Fibroblast of lung (primary cell): ENCODE measurements at regions not wholly inside any gene's neighbourhood (a gene's known extent, or its start where the extent isn't known, plus 50 kb on each side); places are given as distances from the start of the nearest gene placed in this dataset.

Experiments
- DNase-seq, 2 donors: peaks; one replicate each; pipeline versions ENCODE4 v3.0.0 to v3.0.0-alpha.2; 2010; ENCODE audit warnings: low read depth in 2 of 2
- H2AFZ ChIP-seq: 2 replicates; pipeline ENCODE4 v1.5.1; 2012; ENCODE audit warnings: low read length, control low read depth, inconsistent platforms
- H3K27ac ChIP-seq: 2 replicates; pipeline ENCODE4 v1.5.1; 2011; ENCODE audit warnings: low read length, control low read depth; ENCODE audit not compliant: insufficient read depth
- H3K27me3 ChIP-seq: 2 replicates; pipeline ENCODE4 v1.5.1; 2011; ENCODE audit warnings: mild to moderate bottlenecking, low read length; ENCODE audit not compliant: control insufficient read depth, insufficient read depth
- H3K36me3 ChIP-seq: 2 replicates; pipeline ENCODE4 v1.5.1; 2011; ENCODE audit warnings: low read length; ENCODE audit not compliant: control insufficient read depth, insufficient read depth
- H3K4me1 ChIP-seq: 2 replicates; pipeline ENCODE4 v1.5.1; 2011; ENCODE audit warnings: low read length; ENCODE audit not compliant: control insufficient read depth, insufficient read depth; ENCODE audit errors: extremely low read depth
- H3K4me2 ChIP-seq: 2 replicates; pipeline ENCODE4 v1.5.1; 2011; ENCODE audit warnings: low read length, control low read depth; ENCODE audit not compliant: insufficient read depth; ENCODE audit errors: extremely low read depth
- H3K4me3 ChIP-seq, 4 experiments: fragments of 200-600 bp in 1 of 4; sonication (generic) in 1 of 4; replicated peaks in 1 of 4; 2 replicates each; pipeline ENCODE4 v1.5.1; 2011 to 2016; ENCODE audit warnings: low read length in 4 of 4, low read depth in 3 of 4, mild to moderate bottlenecking in 3 of 4, control low read depth in 2 of 4, inconsistent platforms in 1 of 4, mixed read lengths in 1 of 4; ENCODE audit not compliant: insufficient read depth in 1 of 4; ENCODE audit errors: control extremely low read depth in 1 of 4
- H3K79me2 ChIP-seq: 2 replicates; pipeline ENCODE4 v1.5.1; 2012; ENCODE audit warnings: mild to moderate bottlenecking, low read length, inconsistent platforms; ENCODE audit not compliant: control insufficient read depth, insufficient read depth
- H3K9ac ChIP-seq: 2 replicates; pipeline ENCODE4 v1.5.1; 2011; ENCODE audit warnings: mild to moderate bottlenecking, low read length, control low read depth; ENCODE audit not compliant: insufficient read depth
- H3K9me3 ChIP-seq: 2 replicates; pipeline ENCODE4 v1.5.1; 2012; ENCODE audit warnings: low read depth, low read length; ENCODE audit not compliant: control insufficient read depth, insufficient read depth
- H4K20me1 ChIP-seq: 2 replicates; pipeline ENCODE4 v1.5.1; 2011; ENCODE audit warnings: low read length; ENCODE audit not compliant: control insufficient read depth, insufficient read depth; ENCODE audit errors: extremely low read depth
- EZH2 ChIP-seq: IDR thresholded peaks from 2 replicates; pipeline ENCODE4 v1.5.1; 2012; ENCODE audit warnings: low read length, control low read depth, mild to moderate bottlenecking; ENCODE audit errors: missing control alignments
- TF ChIP-seq, protein P1 (sequence below), 2 donors: IDR thresholded peaks in 1 of 2; conservative IDR thresholded peaks in 1 of 2; 1 replicate in 1 of 2; 2 replicates in 1 of 2; pipeline ENCODE4 v1.5.1; 2011 to 2012; ENCODE audit warnings: low read length in 2 of 2, control low read depth in 1 of 2, inconsistent platforms in 1 of 2, low read depth in 1 of 2, mild to moderate bottlenecking in 1 of 2

DNA sequence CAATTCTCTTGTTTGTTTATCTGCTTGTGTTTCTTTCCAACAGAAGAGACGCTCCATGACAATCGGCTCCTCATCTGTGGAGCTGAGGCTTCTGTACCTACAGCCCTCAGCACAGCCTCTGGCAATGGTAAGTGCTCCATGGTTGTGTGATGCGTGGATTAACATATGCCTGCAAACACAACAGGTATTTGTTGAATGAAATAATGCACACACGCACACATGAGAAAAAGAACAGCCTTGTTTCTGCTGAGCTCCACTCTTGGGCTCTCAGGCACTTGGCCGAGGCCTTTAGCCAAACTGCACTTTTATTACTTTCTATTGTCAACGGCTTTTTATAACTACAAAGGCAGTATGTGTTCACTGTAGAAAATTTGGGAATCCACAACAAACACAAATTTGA is 120.4 kb upstream of the TMCC3 start:
- no peaks in the 10 kb centered on the region for H3K36me3 ChIP-seq
- no peak for DNase-seq
- H3K27ac ChIP-seq, result no peak overlapping the region
- no peak overlapping the region for H2AFZ ChIP-seq
- H3K9me3 ChIP-seq, result no peaks in the 10 kb centered on the region
- no peak overlapping the region for H3K4me3 ChIP-seq
- H3K4me1 ChIP-seq, result no peaks in the 10 kb centered on the region
- H3K9ac ChIP-seq, result no peak overlapping the region
- TF ChIP-seq, protein P1, sequence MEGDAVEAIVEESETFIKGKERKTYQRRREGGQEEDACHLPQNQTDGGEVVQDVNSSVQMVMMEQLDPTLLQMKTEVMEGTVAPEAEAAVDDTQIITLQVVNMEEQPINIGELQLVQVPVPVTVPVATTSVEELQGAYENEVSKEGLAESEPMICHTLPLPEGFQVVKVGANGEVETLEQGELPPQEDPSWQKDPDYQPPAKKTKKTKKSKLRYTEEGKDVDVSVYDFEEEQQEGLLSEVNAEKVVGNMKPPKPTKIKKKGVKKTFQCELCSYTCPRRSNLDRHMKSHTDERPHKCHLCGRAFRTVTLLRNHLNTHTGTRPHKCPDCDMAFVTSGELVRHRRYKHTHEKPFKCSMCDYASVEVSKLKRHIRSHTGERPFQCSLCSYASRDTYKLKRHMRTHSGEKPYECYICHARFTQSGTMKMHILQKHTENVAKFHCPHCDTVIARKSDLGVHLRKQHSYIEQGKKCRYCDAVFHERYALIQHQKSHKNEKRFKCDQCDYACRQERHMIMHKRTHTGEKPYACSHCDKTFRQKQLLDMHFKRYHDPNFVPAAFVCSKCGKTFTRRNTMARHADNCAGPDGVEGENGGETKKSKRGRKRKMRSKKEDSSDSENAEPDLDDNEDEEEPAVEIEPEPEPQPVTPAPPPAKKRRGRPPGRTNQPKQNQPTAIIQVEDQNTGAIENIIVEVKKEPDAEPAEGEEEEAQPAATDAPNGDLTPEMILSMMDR (conservative IDR thresholded peaks at IDR 0.05 in 1 of 2, IDR thresholded peaks at IDR 0.05 in 1 of 2; ENCODE audit: low read depth in 1 of 2, low read length in 2 of 2), result no peak
- TF ChIP-seq EZH2, result no peak
- H4K20me1 ChIP-seq, result no peaks in the 10 kb centered on the region
- H3K79me2 ChIP-seq, result no peaks in the 10 kb centered on the region
- H3K4me2 ChIP-seq, result no peak overlapping the region
- H3K27me3 ChIP-seq, result peaks cover 5% of the 10 kb centered on the region

GRCh38 chr12:94769776-94770759 is 119.7 kb upstream of the TMCC3 start:
- Histone ChIP-seq H3K4me2 (no peak overlapping the region), H3K9ac (no peak overlapping the region), H3K4me1 (no peaks in the 10 kb centered on the region), H3K4me3 (no peak overlapping the region), H4K20me1 (no peaks in the 10 kb centered on the region), H2AFZ (no peak overlapping the region), H3K36me3 (no peaks in the 10 kb centered on the region), H3K9me3 (no peaks in the 10 kb centered on the region), H3K27ac (no peak overlapping the region), H3K27me3 (peaks cover 3% of the 10 kb centered on the region), H3K79me2 (no peaks in the 10 kb centered on the region)
- TF ChIP-seq EZH2, result no peak
- TF ChIP-seq, protein P1 (conservative IDR thresholded peaks at IDR 0.05 in 1 of 2, IDR thresholded peaks at IDR 0.05 in 1 of 2; ENCODE audit: low read depth in 1 of 2, low read length in 2 of 2), result no peak
- DNase-seq, result no peak

GRCh38 chr12:94769047-94769420 is 118.7 kb upstream of the TMCC3 start:
- no peak for DNase-seq
- Histone ChIP-seq H3K9me3 (no peaks in the 10 kb centered on the region), H3K36me3 (no peaks in the 10 kb centered on the region), H3K27me3 (peaks cover 3% of the 10 kb centered on the region), H3K4me3 (no peak overlapping the region), H3K4me2 (no peak overlapping the region), H3K4me1 (no peaks in the 10 kb centered on the region), H2AFZ (no peak overlapping the region), H4K20me1 (no peaks in the 10 kb centered on the region), H3K79me2 (no peaks in the 10 kb centered on the region), H3K9ac (no peak overlapping the region), H3K27ac (no peak overlapping the region)
- TF ChIP-seq, protein P1 (conservative IDR thresholded peaks at IDR 0.05 in 1 of 2, IDR thresholded peaks at IDR 0.05 in 1 of 2; ENCODE audit: low read depth in 1 of 2, low read length in 2 of 2), result no peak
- no peak for TF ChIP-seq EZH2
